Fibroblast of lung (primary cell): ENCODE measurements at regions not wholly inside any gene's neighbourhood (a gene's known extent, or its start where the extent isn't known, plus 50 kb on each side); places are given as distances from the start of the nearest gene placed in this dataset.

Experiments used
- DNase-seq, 2 donors: peaks; one replicate each; pipeline versions ENCODE4 v3.0.0 to v3.0.0-alpha.2; 2010; ENCODE audit warnings: low read depth in 2 of 2
- H2AFZ ChIP-seq: 2 replicates; pipeline ENCODE4 v1.5.1; 2012; ENCODE audit warnings: low read length, control low read depth, inconsistent platforms
- H3K27ac ChIP-seq: 2 replicates; pipeline ENCODE4 v1.5.1; 2011; ENCODE audit warnings: low read length, control low read depth; ENCODE audit not compliant: insufficient read depth
- H3K27me3 ChIP-seq: 2 replicates; pipeline ENCODE4 v1.5.1; 2011; ENCODE audit warnings: mild to moderate bottlenecking, low read length; ENCODE audit not compliant: control insufficient read depth, insufficient read depth
- H3K36me3 ChIP-seq: 2 replicates; pipeline ENCODE4 v1.5.1; 2011; ENCODE audit warnings: low read length; ENCODE audit not compliant: control insufficient read depth, insufficient read depth
- H3K4me1 ChIP-seq: 2 replicates; pipeline ENCODE4 v1.5.1; 2011; ENCODE audit warnings: low read length; ENCODE audit not compliant: control insufficient read depth, insufficient read depth; ENCODE audit errors: extremely low read depth
- H3K4me2 ChIP-seq: 2 replicates; pipeline ENCODE4 v1.5.1; 2011; ENCODE audit warnings: low read length, control low read depth; ENCODE audit not compliant: insufficient read depth; ENCODE audit errors: extremely low read depth
- H3K4me3 ChIP-seq, 4 experiments: fragments of 200-600 bp in 1 of 4; sonication (generic) in 1 of 4; replicated peaks in 1 of 4; 2 replicates each; pipeline ENCODE4 v1.5.1; 2011 to 2016; ENCODE audit warnings: low read length in 4 of 4, low read depth in 3 of 4, mild to moderate bottlenecking in 3 of 4, control low read depth in 2 of 4, inconsistent platforms in 1 of 4, mixed read lengths in 1 of 4; ENCODE audit not compliant: insufficient read depth in 1 of 4; ENCODE audit errors: control extremely low read depth in 1 of 4
- H3K79me2 ChIP-seq: 2 replicates; pipeline ENCODE4 v1.5.1; 2012; ENCODE audit warnings: mild to moderate bottlenecking, low read length, inconsistent platforms; ENCODE audit not compliant: control insufficient read depth, insufficient read depth
- H3K9ac ChIP-seq: 2 replicates; pipeline ENCODE4 v1.5.1; 2011; ENCODE audit warnings: mild to moderate bottlenecking, low read length, control low read depth; ENCODE audit not compliant: insufficient read depth
- H3K9me3 ChIP-seq: 2 replicates; pipeline ENCODE4 v1.5.1; 2012; ENCODE audit warnings: low read depth, low read length; ENCODE audit not compliant: control insufficient read depth, insufficient read depth
- H4K20me1 ChIP-seq: 2 replicates; pipeline ENCODE4 v1.5.1; 2011; ENCODE audit warnings: low read length; ENCODE audit not compliant: control insufficient read depth, insufficient read depth; ENCODE audit errors: extremely low read depth
- CTCF ChIP-seq, 2 donors: IDR thresholded peaks in 1 of 2; conservative IDR thresholded peaks in 1 of 2; 1 replicate in 1 of 2; 2 replicates in 1 of 2; pipeline ENCODE4 v1.5.1; 2011 to 2012; ENCODE audit warnings: low read length in 2 of 2, control low read depth in 1 of 2, inconsistent platforms in 1 of 2, low read depth in 1 of 2, mild to moderate bottlenecking in 1 of 2
- EZH2 ChIP-seq: IDR thresholded peaks from 2 replicates; pipeline ENCODE4 v1.5.1; 2012; ENCODE audit warnings: low read length, control low read depth, mild to moderate bottlenecking; ENCODE audit errors: missing control alignments

GRCh38 chr4:110815950-110816349, 193.1 kb upstream of the PITX2 start:
- Histone ChIP-seq H3K4me1 (no peaks in the 10 kb centered on the region), H4K20me1 (no peaks in the 10 kb centered on the region), H3K9me3 (no peaks in the 10 kb centered on the region), H3K79me2 (no peaks in the 10 kb centered on the region), H3K27me3 (no peaks in the 10 kb centered on the region), H3K36me3 (no peaks in the 10 kb centered on the region), H3K9ac (no peak overlapping the region), H3K4me2 (no peak overlapping the region), H2AFZ (no peak overlapping the region), H3K27ac (no peak overlapping the region), H3K4me3 (no peak overlapping the region)
- no peak for DNase-seq
- TF ChIP-seq CTCF (conservative IDR thresholded peaks at IDR 0.05 in 1 of 2, IDR thresholded peaks at IDR 0.05 in 1 of 2; ENCODE audit: low read depth in 1 of 2, low read length in 2 of 2) (no peak), EZH2 (no peak)

DNA sequence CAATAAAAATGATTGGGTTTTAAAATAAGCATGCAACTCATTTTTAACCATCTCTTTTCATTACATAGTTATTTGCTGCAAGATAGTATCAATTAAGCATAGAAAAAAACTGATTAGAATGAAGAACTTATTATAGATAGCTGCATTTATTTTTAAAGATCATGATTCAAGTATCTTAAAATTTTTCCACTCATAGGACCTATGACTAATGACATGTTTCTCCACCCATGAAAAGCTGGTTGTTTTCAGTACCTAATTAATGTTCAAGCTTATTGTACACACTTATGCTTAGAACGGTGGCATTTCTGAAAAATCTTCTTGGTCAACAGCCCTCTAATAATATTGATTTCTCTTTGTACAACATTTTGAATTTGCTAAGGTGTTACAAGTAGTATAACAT, 193.5 kb upstream of the PITX2 start:
- DNase-seq, result no peak
- H3K4me2 ChIP-seq, result no peak overlapping the region

GRCh38 chr4:110821186-110821585, 198.3 kb upstream of the PITX2 start:
- Histone ChIP-seq H3K36me3 (no peaks in the 10 kb centered on the region), H4K20me1 (no peaks in the 10 kb centered on the region), H3K79me2 (no peaks in the 10 kb centered on the region), H3K4me3 (no peak overlapping the region), H3K4me2 (no peak overlapping the region), H3K4me1 (no peaks in the 10 kb centered on the region), H2AFZ (no peak overlapping the region), H3K27ac (no peak overlapping the region), H3K27me3 (no peaks in the 10 kb centered on the region), H3K9ac (no peak overlapping the region), H3K9me3 (no peaks in the 10 kb centered on the region)
- TF ChIP-seq CTCF (conservative IDR thresholded peaks at IDR 0.05 in 1 of 2, IDR thresholded peaks at IDR 0.05 in 1 of 2; ENCODE audit: low read depth in 1 of 2, low read length in 2 of 2) (no peak), EZH2 (no peak)
- no peak for DNase-seq

More for the DNA sequence above, 193.5 kb upstream of the PITX2 start:
- TF ChIP-seq EZH2 (no peak), CTCF (conservative IDR thresholded peaks at IDR 0.05 in 1 of 2, IDR thresholded peaks at IDR 0.05 in 1 of 2; ENCODE audit: low read depth in 1 of 2, low read length in 2 of 2) (no peak)
- Histone ChIP-seq H2AFZ (no peak overlapping the region), H3K36me3 (no peaks in the 10 kb centered on the region), H3K79me2 (no peaks in the 10 kb centered on the region), H3K4me3 (no peak overlapping the region), H3K9me3 (no peaks in the 10 kb centered on the region), H3K4me1 (no peaks in the 10 kb centered on the region), H4K20me1 (no peaks in the 10 kb centered on the region), H3K27me3 (no peaks in the 10 kb centered on the region), H3K27ac (no peak overlapping the region), H3K9ac (no peak overlapping the region)
